Peyer's patch (tissue), 4 donors: ENCODE measurements at regions not wholly inside any gene's neighbourhood (a gene's known extent, or its start where the extent isn't known, plus 50 kb on each side); places are given as distances from the start of the nearest gene placed in this dataset.

Experiments used
- CTCF ChIP-seq, 6 experiments: fragments of 450-650 bp in 4 of 6; fragments of 200-600 bp in 2 of 6; sonication (generic) in 1 of 6; IDR thresholded peaks; one replicate each; pipeline ENCODE4 v1.5.1; 2017 to 2019; ENCODE audit warnings: antibody characterized with exemption in 6 of 6, mild to moderate bottlenecking in 3 of 6, moderate library complexity in 1 of 6
- POLR2A ChIP-seq, 2 donors: fragments of 450-650 bp; IDR thresholded peaks; one replicate each; pipeline ENCODE4 v1.5.1; 2017; ENCODE audit warnings: antibody characterized with exemption in 2 of 2, mild to moderate bottlenecking in 2 of 2, moderate library complexity in 2 of 2

GRCh38 chr10:3904419-3904960 lies 119.5 kb upstream of the KLF6 start:
- no peak for TF ChIP-seq CTCF (IDR thresholded peaks at IDR 0.05)
- TF ChIP-seq POLR2A (IDR thresholded peaks at IDR 0.05), result no peak
